ENCODE measurements at regions not wholly inside any gene's neighbourhood (a gene's known extent, or its start where the extent isn't known, plus 50 kb on each side); places are given as distances from the start of the nearest gene placed in this dataset.

DNA sequence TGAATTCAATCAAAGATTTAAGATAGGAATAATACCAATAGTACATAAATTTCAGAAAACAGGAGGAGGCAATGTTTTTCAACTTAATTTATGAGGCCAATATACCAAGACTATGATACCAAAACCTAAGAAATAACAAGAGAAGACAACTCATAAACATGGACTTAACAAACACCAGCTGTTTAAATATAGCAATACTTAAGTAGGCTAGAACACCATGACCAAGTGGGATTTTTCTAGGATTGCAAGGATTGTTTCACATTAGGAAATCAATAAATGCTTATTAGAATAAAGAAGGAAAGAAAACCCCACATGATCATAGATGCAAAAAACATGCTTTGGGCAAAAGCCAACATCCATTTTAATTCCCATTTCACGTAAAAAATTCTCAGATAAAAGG is 355.1 kb downstream of the EPM2A start:
- DNase-seq: no peak
- no peaks in the 10 kb centered on the region for H3K27me3 ChIP-seq

GRCh38 chr6:145381941-145382340 is 353.4 kb downstream of the EPM2A start:
- intact Hi-C loops (cut with DNase I): no loop called here
- Histone ChIP-seq H3K27me3 (no peaks in the 10 kb centered on the region), H3K4me1 (no peaks in the 10 kb centered on the region), H3K36me3 (no peaks in the 10 kb centered on the region), H3K9me3 (no peaks in the 10 kb centered on the region), H3K27ac (no peak overlapping the region), H3K9ac (ENCODE audit: low read depth in 2 of 2, low read length in 2 of 2) (no peak overlapping the region), H3K4me3 (no peak overlapping the region)
- TF ChIP-seq CTCF (IDR thresholded peaks at IDR 0.05): no peak
- no peak for DNase-seq

More for the DNA sequence above, 355.1 kb downstream of the EPM2A start:
- no peaks in the 10 kb centered on the region for H3K9me3 ChIP-seq
- intact Hi-C loops (cut with DNase I): no loop called here
- no peak for TF ChIP-seq CTCF (IDR thresholded peaks at IDR 0.05)
- H3K36me3 ChIP-seq: no peaks in the 10 kb centered on the region
- H3K9ac ChIP-seq (ENCODE audit: low read depth in 2 of 2, low read length in 2 of 2): no peak overlapping the region
- H3K4me1 ChIP-seq: no peaks in the 10 kb centered on the region
- H3K27ac ChIP-seq: no peak overlapping the region
- no peak overlapping the region for H3K4me3 ChIP-seq

DNA sequence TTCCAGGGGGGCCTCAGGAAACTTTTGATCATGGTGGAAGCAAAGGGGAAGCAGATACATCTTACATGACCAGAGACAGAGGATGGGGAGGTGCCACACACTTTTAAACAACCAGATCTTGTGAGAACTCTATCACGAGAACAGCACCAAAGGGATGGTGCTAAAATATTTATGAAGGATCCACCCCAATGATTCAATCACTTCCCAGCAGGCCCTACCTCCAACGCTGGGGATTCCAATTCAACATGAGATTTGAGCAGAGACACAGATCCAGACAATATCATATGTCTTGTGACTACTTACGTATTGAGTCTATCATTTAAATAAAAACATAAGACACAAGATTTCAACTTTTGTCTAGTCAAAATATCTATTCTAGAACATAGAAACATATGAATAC is 351.9 kb downstream of the EPM2A start:
- Histone ChIP-seq H3K9ac (ENCODE audit: low read depth in 2 of 2, low read length in 2 of 2) (no peak overlapping the region), H3K9me3 (no peaks in the 10 kb centered on the region), H3K4me1 (no peaks in the 10 kb centered on the region), H3K4me3 (no peak overlapping the region), H3K36me3 (no peaks in the 10 kb centered on the region), H3K27me3 (no peaks in the 10 kb centered on the region), H3K27ac (no peak overlapping the region)
- DNase-seq: no peak
- intact Hi-C loops (cut with DNase I): no loop called here
- no peak for TF ChIP-seq CTCF (IDR thresholded peaks at IDR 0.05)

DNA sequence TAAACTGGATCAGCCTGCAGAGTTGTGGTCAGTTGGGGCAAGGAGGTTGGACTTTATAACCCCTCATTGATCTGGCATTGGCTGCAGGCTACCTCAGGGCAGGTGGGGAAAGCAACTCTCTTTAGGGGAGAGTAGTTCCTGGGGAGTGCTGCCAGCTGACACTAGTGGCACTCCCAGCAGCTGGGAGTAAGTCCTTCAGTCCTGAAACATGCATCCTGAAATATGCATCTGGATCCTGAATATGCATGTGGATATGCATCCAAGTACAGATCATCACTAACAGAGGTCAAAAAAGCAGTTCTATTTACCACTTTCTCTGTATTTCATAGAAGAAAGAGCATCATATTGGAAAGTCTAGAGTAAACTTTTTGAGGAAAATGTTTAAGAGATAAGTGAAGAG is 350.8 kb downstream of the EPM2A start:
- no peak overlapping the region for H3K4me3 ChIP-seq
- no peak for DNase-seq
- H3K36me3 ChIP-seq: no peaks in the 10 kb centered on the region
- H3K4me1 ChIP-seq: no peaks in the 10 kb centered on the region
- no peaks in the 10 kb centered on the region for H3K27me3 ChIP-seq
- intact Hi-C loops (cut with DNase I): no loop called here
- H3K27ac ChIP-seq: no peak overlapping the region
- H3K9me3 ChIP-seq: no peaks in the 10 kb centered on the region
- TF ChIP-seq CTCF (IDR thresholded peaks at IDR 0.05): no peak
- no peak overlapping the region for H3K9ac ChIP-seq (ENCODE audit: low read depth in 2 of 2, low read length in 2 of 2)

- Histone ChIP-seq H3K4me3 (no peak overlapping the region), H3K9ac (ENCODE audit: low read depth in 2 of 2, low read length in 2 of 2) (no peak overlapping the region), H3K9me3 (no peaks in the 10 kb centered on the region), H3K27me3 (no peaks in the 10 kb centered on the region), H3K4me1 (no peaks in the 10 kb centered on the region), H3K36me3 (no peaks in the 10 kb centered on the region), H3K27ac (no peak overlapping the region)
- intact Hi-C loops (cut with DNase I): no loop called here
- DNase-seq: no peak
- no peak for TF ChIP-seq CTCF (IDR thresholded peaks at IDR 0.05)
Measured at GRCh38 chr6:145396499-145396898, 338.8 kb downstream of the EPM2A start.

- Histone ChIP-seq H3K36me3 (no peaks in the 10 kb centered on the region), H3K9ac (ENCODE audit: low read depth in 2 of 2, low read length in 2 of 2) (no peak overlapping the region), H3K9me3 (no peaks in the 10 kb centered on the region), H3K4me1 (no peaks in the 10 kb centered on the region), H3K27ac (no peak overlapping the region), H3K4me3 (no peak overlapping the region), H3K27me3 (no peaks in the 10 kb centered on the region)
- DNase-seq: no peak
- intact Hi-C loops (cut with DNase I): no loop called here
- no peak for TF ChIP-seq CTCF (IDR thresholded peaks at IDR 0.05)
Measured at GRCh38 chr6:145400508-145400907, 334.8 kb downstream of the EPM2A start.
